ENCODE measurements at regions not wholly inside any gene's neighbourhood (a gene's known extent, or its start where the extent isn't known, plus 50 kb on each side); places are given as distances from the start of the nearest gene placed in this dataset.

GRCh38 chr7:86148501-86148900 lies 495.2 kb upstream of the GRM3 start:
- Histone ChIP-seq H3K27me3 (ENCODE audit: insufficient read depth, low read length, poor library complexity, severe bottlenecking) (no peaks in the 10 kb centered on the region), H2AFZ (ENCODE audit: low read length) (no peak overlapping the region), H3F3A (ENCODE audit: low read depth) (no peaks in the 10 kb centered on the region), H3K4me2 (ENCODE audit: low read depth, low read length, poor library complexity, severe bottlenecking) (no peak overlapping the region), H4K20me1 (ENCODE audit: insufficient read depth, low read length, poor library complexity, severe bottlenecking) (no peaks in the 10 kb centered on the region), H3K36me3 (ENCODE audit: insufficient read depth, low read length) (no peaks in the 10 kb centered on the region), H3K4me1 (ENCODE audit: insufficient read depth, low read length, poor library complexity, severe bottlenecking) (no peaks in the 10 kb centered on the region), H3K4me3 (ENCODE audit: low read length, poor library complexity, severe bottlenecking) (no peak overlapping the region), H3K9ac (ENCODE audit: low read depth, low read length, poor library complexity, severe bottlenecking) (no peak overlapping the region), H3K9me2 (replicated peaks; ENCODE audit: low read depth, low read length) (no peaks in the 10 kb centered on the region), H3K79me2 (ENCODE audit: insufficient read depth, low read length) (no peaks in the 10 kb centered on the region), H3K9me3 (ENCODE audit: insufficient read depth, low read depth, low read length) (no peaks in the 10 kb centered on the region)
- TF ChIP-seq EZH2phosphoT487 (IDR thresholded peaks at IDR 0.05; ENCODE audit: borderline replicate concordance), result no peak
- TF ChIP-seq, protein P1, sequence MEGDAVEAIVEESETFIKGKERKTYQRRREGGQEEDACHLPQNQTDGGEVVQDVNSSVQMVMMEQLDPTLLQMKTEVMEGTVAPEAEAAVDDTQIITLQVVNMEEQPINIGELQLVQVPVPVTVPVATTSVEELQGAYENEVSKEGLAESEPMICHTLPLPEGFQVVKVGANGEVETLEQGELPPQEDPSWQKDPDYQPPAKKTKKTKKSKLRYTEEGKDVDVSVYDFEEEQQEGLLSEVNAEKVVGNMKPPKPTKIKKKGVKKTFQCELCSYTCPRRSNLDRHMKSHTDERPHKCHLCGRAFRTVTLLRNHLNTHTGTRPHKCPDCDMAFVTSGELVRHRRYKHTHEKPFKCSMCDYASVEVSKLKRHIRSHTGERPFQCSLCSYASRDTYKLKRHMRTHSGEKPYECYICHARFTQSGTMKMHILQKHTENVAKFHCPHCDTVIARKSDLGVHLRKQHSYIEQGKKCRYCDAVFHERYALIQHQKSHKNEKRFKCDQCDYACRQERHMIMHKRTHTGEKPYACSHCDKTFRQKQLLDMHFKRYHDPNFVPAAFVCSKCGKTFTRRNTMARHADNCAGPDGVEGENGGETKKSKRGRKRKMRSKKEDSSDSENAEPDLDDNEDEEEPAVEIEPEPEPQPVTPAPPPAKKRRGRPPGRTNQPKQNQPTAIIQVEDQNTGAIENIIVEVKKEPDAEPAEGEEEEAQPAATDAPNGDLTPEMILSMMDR (conservative IDR thresholded peaks at IDR 0.05; ENCODE audit: low read length), result no peak

DNA sequence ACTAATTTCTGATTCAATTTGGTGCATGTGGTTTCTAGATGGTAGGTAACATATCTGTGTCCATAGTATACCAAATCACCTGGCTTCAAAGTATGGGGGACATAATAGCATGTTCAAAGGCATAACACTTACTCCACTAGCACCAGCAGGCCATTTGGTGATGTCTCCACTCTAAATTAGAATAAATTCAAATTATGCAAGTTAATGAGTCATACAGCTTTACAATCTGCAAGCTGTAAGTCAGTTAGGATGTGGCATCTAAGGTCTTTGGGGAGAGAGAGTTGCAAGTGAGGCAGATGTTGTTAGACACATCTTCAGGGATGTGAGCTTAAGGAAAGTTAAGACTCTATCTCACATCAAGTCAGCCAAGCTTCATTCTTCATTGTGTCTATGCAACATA lies 506.4 kb upstream of the GRM3 start:
- no peaks in the 10 kb centered on the region for H3F3A ChIP-seq (ENCODE audit: low read depth)
- H3K9ac ChIP-seq (ENCODE audit: low read depth, low read length, poor library complexity, severe bottlenecking), result no peak overlapping the region
- no peaks in the 10 kb centered on the region for H3K36me3 ChIP-seq (ENCODE audit: insufficient read depth, low read length)
- no peak overlapping the region for H2AFZ ChIP-seq (ENCODE audit: low read length)
- H4K20me1 ChIP-seq (ENCODE audit: insufficient read depth, low read length, poor library complexity, severe bottlenecking), result no peaks in the 10 kb centered on the region
- TF ChIP-seq EZH2phosphoT487 (IDR thresholded peaks at IDR 0.05; ENCODE audit: borderline replicate concordance), result no peak
- TF ChIP-seq, protein P1 (conservative IDR thresholded peaks at IDR 0.05; ENCODE audit: low read length), result no peak
- H3K4me2 ChIP-seq (ENCODE audit: low read depth, low read length, poor library complexity, severe bottlenecking), result no peak overlapping the region
- H3K4me1 ChIP-seq (ENCODE audit: insufficient read depth, low read length, poor library complexity, severe bottlenecking), result no peaks in the 10 kb centered on the region
- H3K79me2 ChIP-seq (ENCODE audit: insufficient read depth, low read length), result no peaks in the 10 kb centered on the region
- no peaks in the 10 kb centered on the region for H3K9me3 ChIP-seq (ENCODE audit: insufficient read depth, low read depth, low read length)
- H3K9me2 ChIP-seq (replicated peaks; ENCODE audit: low read depth, low read length), result no peaks in the 10 kb centered on the region
- H3K27me3 ChIP-seq (ENCODE audit: insufficient read depth, low read length, poor library complexity, severe bottlenecking), result no peaks in the 10 kb centered on the region
- no peak overlapping the region for H3K4me3 ChIP-seq (ENCODE audit: low read length, poor library complexity, severe bottlenecking)

GRCh38 chr7:86130268-86130667 lies 513.4 kb upstream of the GRM3 start:
- Histone ChIP-seq H3F3A (ENCODE audit: low read depth) (no peaks in the 10 kb centered on the region), H3K27me3 (ENCODE audit: insufficient read depth, low read length, poor library complexity, severe bottlenecking) (no peaks in the 10 kb centered on the region), H3K9me3 (ENCODE audit: insufficient read depth, low read depth, low read length) (no peaks in the 10 kb centered on the region), H4K20me1 (ENCODE audit: insufficient read depth, low read length, poor library complexity, severe bottlenecking) (no peaks in the 10 kb centered on the region), H3K79me2 (ENCODE audit: insufficient read depth, low read length) (no peaks in the 10 kb centered on the region), H3K4me2 (ENCODE audit: low read depth, low read length, poor library complexity, severe bottlenecking) (no peak overlapping the region), H3K9ac (ENCODE audit: low read depth, low read length, poor library complexity, severe bottlenecking) (no peak overlapping the region), H3K4me1 (ENCODE audit: insufficient read depth, low read length, poor library complexity, severe bottlenecking) (no peaks in the 10 kb centered on the region), H2AFZ (ENCODE audit: low read length) (no peak overlapping the region), H3K36me3 (ENCODE audit: insufficient read depth, low read length) (no peaks in the 10 kb centered on the region), H3K9me2 (replicated peaks; ENCODE audit: low read depth, low read length) (no peaks in the 10 kb centered on the region), H3K4me3 (ENCODE audit: low read length, poor library complexity, severe bottlenecking) (no peak overlapping the region)
- TF ChIP-seq, protein P1 (conservative IDR thresholded peaks at IDR 0.05; ENCODE audit: low read length), result no peak
- no peak for TF ChIP-seq EZH2phosphoT487 (IDR thresholded peaks at IDR 0.05; ENCODE audit: borderline replicate concordance)

Measured in Loucy (cell line).